ENCODE measurements at regions not wholly inside any gene's neighbourhood (a gene's known extent, or its start where the extent isn't known, plus 50 kb on each side); places are given as distances from the start of the nearest gene placed in this dataset.

- no peak for DNase-seq (ENCODE audit: low spot score)
Observed at GRCh38 chr3:177745607-177746005, 548.3 kb upstream of the TBL1XR1 start.

- DNase-seq (ENCODE audit: low spot score): no peak
Observed at GRCh38 chr3:177746337-177746933, 549.2 kb upstream of the TBL1XR1 start.

- DNase-seq (ENCODE audit: low spot score): no peak
Observed at GRCh38 chr3:177749836-177750235, 552.6 kb upstream of the TBL1XR1 start.

DNA sequence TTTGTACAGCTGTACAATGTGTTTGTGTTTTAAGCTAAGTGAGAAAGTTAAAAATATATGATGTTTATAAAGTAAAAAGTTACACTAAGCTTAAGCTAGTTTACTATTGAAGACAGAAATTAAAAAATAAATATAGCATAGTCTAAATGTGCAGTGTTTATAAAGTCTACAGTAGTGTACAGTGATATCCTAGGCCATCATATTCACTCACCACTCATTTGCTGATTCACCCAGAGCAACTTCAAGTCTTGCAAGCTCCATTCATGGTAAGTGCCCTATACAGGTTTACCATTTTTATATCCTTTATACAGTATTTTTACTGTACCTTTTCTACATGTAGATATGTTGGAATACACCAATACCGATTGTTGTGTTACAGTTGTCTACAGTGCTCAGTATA, 553.2 kb upstream of the TBL1XR1 start:
- no peak for DNase-seq (ENCODE audit: low spot score)

- DNase-seq (ENCODE audit: low spot score): no peak
Observed at GRCh38 chr3:177751770-177752169, 554.5 kb upstream of the TBL1XR1 start.

DNA sequence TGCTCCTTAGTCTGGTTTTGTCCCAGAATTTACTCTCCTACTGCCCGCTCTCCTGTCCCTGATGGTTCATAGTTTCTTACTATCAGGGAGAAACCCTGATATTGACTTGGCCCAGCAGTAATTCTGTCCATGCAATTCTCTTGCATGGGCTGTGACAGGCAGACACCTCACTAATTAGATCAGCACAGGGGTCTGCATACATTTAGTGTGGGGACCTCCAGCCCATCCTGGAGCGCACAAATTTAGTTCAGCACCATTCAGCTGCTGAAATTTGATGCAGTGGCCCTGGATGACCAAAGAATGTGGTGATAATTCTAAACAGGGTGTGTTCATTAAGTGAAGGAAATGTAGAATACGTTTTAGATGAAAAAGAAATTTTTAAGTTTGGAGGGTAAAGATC, 555.5 kb upstream of the TBL1XR1 start:
- DNase-seq (ENCODE audit: low spot score): no peak

DNA sequence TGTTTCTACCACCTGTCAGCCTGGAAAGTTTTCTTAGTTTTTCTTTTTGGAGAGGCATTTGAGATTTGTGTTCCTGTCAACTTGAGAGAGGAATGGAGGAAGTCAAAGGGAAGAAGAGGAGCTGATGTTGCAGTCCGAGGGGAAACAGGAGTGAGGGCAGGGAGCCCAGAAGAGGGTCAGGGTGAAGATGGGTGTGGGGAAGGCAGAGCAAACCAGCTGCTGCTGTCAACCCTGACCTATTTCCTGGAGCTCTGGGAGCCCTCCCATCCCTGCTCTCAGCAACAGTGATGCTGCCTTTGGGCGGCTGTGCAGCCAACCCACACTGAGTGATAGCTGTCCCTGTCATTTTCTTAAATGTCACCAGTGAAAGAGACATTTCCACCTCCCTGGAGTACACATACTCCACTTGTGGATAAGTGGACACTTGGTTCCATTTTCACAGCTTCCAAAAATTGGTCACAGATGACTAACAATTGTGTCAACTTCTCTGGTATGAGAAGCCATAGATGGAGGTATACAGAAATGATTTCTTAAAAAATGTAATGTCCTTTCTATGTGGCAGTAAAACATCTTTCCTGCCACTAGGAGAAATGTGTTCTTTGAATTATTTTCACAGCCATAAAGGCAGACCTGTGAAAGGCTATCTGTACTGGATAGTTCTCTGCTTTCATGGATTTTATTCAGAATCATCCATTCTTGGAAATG, 556.3 kb upstream of the TBL1XR1 start:
- peak; percentile 73 for DNase-seq (ENCODE audit: low spot score)

- DNase-seq (ENCODE audit: low spot score): no peak
Observed at GRCh38 chr3:177754508-177754921, 557.2 kb upstream of the TBL1XR1 start.

DNA sequence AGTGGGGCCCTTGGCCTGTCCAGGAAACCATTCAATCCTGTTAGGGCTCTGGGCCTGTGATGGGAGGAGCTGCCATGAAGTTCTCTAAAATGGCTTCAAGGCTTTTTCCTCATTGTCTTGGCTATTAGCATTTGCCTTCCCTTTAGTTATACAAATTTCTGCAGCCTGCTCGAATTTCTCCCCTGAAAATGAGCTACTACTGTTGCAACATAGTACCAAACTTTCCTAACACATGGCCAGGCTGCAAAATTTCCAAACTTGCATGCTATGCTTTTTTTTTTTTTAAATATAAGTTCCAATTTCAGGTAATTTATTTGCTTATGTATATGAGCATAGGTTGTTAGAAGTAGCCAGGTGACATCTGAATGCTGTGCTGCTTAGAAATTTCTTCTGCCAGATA, 560.8 kb upstream of the TBL1XR1 start:
- no peak for DNase-seq (ENCODE audit: low spot score)

DNA sequence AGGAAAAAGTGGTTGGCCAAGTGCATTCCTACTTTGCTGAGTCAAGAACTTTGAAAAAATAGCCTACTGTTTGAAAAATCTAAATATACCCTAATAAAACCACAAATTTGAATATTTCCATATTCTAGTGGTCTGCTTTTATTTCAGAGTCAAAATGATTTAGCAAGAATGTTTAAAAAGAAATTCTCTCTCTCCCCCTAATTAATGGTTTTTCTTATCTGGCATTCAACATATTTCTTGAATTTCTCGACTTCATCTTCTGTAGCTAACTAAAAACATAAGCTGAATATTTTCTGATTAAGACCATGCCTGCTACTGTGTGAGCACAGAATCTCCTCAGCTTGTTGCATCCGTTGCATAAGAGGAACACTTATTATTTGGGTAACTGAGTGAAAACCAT, 563.5 kb upstream of the TBL1XR1 start:
- no peak for DNase-seq (ENCODE audit: low spot score)

GRCh38 chr3:177764377-177764912, 567.2 kb upstream of the TBL1XR1 start:
- no peak for DNase-seq (ENCODE audit: low spot score)

DNA sequence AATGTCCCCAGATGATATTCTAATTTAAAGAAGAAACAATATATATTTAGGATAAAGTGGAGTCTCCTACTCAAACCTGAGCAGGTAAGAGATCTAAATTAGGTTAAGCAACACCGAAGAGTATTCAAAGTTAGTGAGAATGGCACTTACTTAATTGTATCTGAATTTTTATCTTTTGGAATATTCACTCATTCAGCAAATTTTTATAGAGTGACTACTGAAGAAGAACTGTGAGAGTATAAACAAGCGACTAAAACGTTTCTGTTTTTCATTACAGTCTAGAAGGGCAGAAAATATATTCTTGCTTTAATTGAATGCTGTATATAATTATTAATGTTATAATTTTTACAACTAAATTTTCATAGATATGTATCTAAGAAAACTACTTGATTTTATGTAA, 567.7 kb upstream of the TBL1XR1 start:
- no peak for DNase-seq (ENCODE audit: low spot score)

DNA sequence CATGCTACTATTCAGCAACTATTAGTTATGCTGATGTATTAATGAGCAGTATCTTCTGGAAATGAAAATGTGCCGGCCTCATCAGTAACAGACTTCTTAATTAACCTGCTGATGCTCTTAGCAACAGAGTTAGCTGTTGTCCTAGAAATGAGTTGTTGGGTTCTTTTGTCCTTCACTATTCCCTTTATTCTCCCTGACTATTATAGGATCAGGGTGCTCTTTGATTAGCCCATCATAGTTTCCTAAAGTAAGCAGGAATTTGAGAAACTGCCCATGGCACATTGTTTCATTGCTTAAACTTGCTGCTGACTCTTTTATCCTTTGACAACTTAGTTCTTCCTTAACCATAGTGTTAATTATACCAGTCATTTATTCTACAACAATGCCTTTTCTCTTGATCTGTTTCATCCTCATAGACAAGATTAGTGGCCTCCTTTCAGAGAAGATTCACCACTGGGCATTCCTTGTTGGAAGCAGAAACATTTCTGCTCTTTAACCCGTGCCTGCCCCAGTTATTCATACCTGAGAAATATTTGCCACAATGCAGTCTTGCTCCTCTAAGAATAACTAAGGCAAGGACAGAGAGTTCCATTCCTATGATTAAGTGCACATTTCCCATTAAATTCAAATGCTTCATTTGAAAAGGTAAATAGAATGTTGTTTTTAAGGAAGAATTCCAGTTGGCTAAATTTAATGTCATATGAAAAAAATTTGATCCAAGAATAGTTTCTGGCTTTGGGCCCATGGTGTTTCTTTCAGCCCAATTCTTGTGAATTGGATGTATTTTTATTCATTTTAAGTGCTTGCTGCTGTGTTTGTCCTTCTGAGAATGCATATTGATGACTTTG, 573.3 kb upstream of the TBL1XR1 start:
- DNase-seq (ENCODE audit: low spot score): no peak

DNA sequence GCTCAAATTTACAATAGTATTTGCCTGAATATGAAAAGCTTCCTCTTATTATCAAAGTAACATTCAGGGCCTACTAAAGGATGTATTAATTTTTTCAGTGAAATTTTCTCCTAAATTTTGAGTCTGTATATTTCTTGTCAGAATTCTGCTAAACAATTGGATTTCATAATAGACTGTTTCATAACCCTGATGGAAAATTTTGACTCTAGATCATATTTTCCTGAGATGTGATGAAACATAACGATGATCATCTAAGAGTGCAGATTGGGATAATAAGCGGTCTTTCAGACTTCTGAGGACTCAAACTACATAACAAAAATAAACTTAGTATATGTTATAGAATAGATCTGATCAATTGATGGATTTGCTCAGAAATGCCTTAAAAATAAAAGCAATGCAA, 574.5 kb upstream of the TBL1XR1 start:
- no peak for DNase-seq (ENCODE audit: low spot score)

GRCh38 chr3:177772908-177773557, 575.8 kb upstream of the TBL1XR1 start:
- DNase-seq (ENCODE audit: low spot score): no peak

GRCh38 chr3:177773717-177774116, 576.4 kb upstream of the TBL1XR1 start:
- no peak for DNase-seq (ENCODE audit: low spot score)

DNA sequence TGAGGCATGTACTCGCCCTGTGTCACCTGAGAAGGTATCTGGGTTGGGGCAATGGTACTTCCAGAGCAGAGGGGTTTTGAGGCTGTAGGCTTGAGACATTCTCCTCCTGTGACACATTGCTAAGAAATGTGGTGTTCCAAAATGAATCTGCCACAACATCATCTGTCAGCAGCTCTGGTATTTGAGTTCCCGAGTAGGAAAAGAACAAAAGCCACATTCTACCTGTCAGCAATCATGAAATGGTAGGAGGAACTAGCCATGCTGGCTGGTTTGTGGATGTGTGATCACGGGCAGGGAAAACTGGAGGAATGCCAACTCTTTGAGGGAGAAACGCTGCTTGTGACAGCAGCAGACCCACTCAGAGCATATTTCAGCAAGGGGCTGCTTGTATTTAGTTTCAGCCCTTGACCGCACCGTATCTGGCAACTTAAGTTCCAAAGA, 579.4 kb upstream of the TBL1XR1 start:
- DNase-seq (ENCODE audit: low spot score): no peak

GRCh38 chr3:177777699-177778098, 580.4 kb upstream of the TBL1XR1 start:
- DNase-seq (ENCODE audit: low spot score): no peak

DNA sequence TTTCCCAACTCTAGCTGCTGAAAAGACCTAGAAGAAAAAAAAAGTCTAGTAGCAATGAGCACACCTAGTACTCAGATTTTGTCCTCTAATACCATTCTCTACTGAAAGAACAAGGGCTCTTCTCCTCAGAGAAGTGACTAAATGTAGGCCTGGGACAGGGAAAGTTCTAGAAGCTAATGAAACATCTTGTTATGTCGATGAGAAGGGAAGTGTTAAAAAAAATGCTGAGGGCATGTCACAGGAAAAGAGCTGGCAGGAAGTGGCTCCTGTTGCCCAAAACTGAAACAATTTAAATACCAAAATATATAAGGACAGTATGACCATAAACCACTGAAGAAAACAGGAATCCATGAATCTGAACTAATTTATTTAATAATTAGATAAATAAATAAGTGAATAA, 581.4 kb upstream of the TBL1XR1 start:
- DNase-seq (ENCODE audit: low spot score): no peak

DNA sequence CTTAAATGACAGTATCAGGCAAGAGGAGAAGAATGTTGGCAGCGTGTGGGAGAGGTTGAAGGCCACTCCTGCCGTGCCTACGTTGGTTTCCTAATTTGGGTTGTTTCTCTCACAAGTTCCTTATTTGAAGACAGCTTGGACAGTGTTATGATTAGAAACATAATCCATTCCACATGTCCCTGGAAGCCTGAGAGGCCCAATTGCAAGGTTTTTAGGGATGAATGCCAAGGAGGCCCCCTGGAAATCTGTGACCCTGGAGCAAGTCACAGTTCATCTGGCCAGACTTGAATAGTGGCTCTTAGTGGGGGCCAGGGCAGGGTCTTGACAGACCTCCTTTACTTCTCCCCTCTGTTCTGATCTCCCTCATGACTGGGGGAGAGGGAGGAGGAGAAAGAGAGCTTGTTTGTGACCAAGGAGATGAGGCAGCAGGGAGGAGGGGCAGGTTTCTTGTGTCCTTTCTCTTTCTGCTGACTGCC, 584.4 kb upstream of the TBL1XR1 start:
- DNase-seq (ENCODE audit: low spot score): peak; percentile 69

DNA sequence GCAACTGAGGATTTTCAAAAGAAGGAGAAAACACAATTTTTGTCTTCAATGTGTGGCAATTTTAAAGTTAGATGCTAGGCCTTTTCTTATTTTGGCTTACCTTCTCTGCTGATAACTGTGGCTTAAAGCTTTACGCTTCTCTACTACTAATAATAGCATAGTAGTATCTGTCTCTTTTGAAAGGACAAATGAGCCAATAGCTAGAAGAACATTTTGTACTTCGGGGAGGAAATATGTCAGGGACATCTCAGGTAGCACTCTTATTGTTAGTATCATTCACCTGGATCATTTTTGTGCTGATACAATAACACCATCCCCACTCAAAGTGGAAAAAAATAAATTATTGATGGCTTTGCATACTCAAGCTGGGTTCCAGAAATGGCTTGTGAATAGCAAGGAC, 586.1 kb upstream of the TBL1XR1 start:
- no peak for DNase-seq (ENCODE audit: low spot score)

- no peak for DNase-seq (ENCODE audit: low spot score)
Observed at GRCh38 chr3:177783767-177784166, 586.5 kb upstream of the TBL1XR1 start.

All from left forelimb (tissue), 1 donor.